Endothelial cell of umbilical vein (primary cell): ENCODE measurements at regions not wholly inside any gene's neighbourhood (a gene's known extent, or its start where the extent isn't known, plus 50 kb on each side); places are given as distances from the start of the nearest gene placed in this dataset.
A peak's percentile ranks its signal among the peaks of the same experiment; 100 is the strongest.

Experiments used
- BruUV-seq: library from RNA; stranded (reverse); fragments of 400-500 nt; replicated peaks from 2 replicates; lab custom pipeline; 2021; lab: Mats Ljungman, UMichigan
- CTCF ChIA-PET: fragments of 300-600, 350-600 bp; sonication (Branson Sonifier 250); formaldehyde crosslinking; loops from one replicate; lab custom pipeline; 2021; ENCODE audit warnings: antibody characterized with exemption, inconsistent platforms; lab: Charles Lee
- POLR2A ChIA-PET: fragments of 300-600, 350-600 bp; sonication (Branson Sonifier 250); formaldehyde crosslinking; loops from one replicate; lab custom pipeline; 2021; ENCODE audit warnings: antibody characterized with exemption, inconsistent platforms; lab: Charles Lee
- DNase-seq: peaks from one replicate; pipeline ENCODE4 v3.0.0-alpha.2; 2011; ENCODE audit warnings: low read depth, low spot score
- FAIRE-seq: peaks from 2 replicates; lab custom pipeline; 2011; peaks lifted over from hg19 to GRCh38; lab: Jason Lieb, UNC
- H2AFZ ChIP-seq: 2 replicates; pipeline ENCODE4 v1.6.0; 2012; ENCODE audit warnings: low read depth, low read length, control low read depth, inconsistent platforms
- H3K27ac ChIP-seq: 2 replicates; pipeline ENCODE4 v1.5.1; 2011; ENCODE audit warnings: low read depth, mild to moderate bottlenecking, control low read depth, low read length, moderate library complexity; ENCODE audit not compliant: insufficient read depth
- H3K27me3 ChIP-seq, 2 experiments: 2 replicates each; pipeline versions ENCODE4 v1.6.0 to v1.6.1; 2011; ENCODE audit warnings: low read length in 2 of 2, mixed read lengths in 1 of 2; ENCODE audit not compliant: control insufficient read depth in 2 of 2, insufficient read depth in 2 of 2
- H3K36me3 ChIP-seq, 2 experiments: 2 replicates in 1 of 2; 3 replicates in 1 of 2; pipeline ENCODE4 v1.5.1; 2011; ENCODE audit warnings: low read length in 2 of 2, mild to moderate bottlenecking in 1 of 2, moderate library complexity in 1 of 2; ENCODE audit not compliant: control insufficient read depth in 2 of 2, insufficient read depth in 2 of 2; ENCODE audit errors: extremely low read depth in 1 of 2
- H3K4me1 ChIP-seq: 3 replicates; pipeline ENCODE4 v1.5.1; 2011; ENCODE audit warnings: mild to moderate bottlenecking, low read length; ENCODE audit not compliant: control insufficient read depth, insufficient read depth; ENCODE audit errors: extremely low read depth
- H3K4me2 ChIP-seq: 2 replicates; pipeline ENCODE4 v1.6.1; 2011; ENCODE audit warnings: low read length, control low read depth, mixed read lengths; ENCODE audit not compliant: insufficient read depth
- H3K4me3 ChIP-seq, 3 experiments: fragments of 200-600 bp in 1 of 3; sonication (generic), shearing (Covaris generic) in 1 of 3; replicated peaks in 1 of 3; 2 replicates each; pipeline ENCODE4 v1.5.1; 2011 to 2016; ENCODE audit warnings: control low read depth in 3 of 3, low read length in 3 of 3, mild to moderate bottlenecking in 2 of 3, inconsistent platforms in 1 of 3, low read depth in 1 of 3, moderate library complexity in 1 of 3; ENCODE audit not compliant: insufficient read depth in 1 of 3
- H3K79me2 ChIP-seq: 2 replicates; pipeline ENCODE4 v1.6.0; 2012; ENCODE audit warnings: low read length, inconsistent platforms; ENCODE audit not compliant: control insufficient read depth, insufficient read depth
- H3K9ac ChIP-seq: replicated peaks from 2 replicates; pipeline ENCODE3; 2011; ENCODE audit warnings: low read length, control low read depth; ENCODE audit not compliant: insufficient read depth; ENCODE audit errors: extremely low read depth
- H3K9me1 ChIP-seq: replicated peaks from 3 replicates; pipeline ENCODE4 v1.6.0; 2011; ENCODE audit warnings: mild to moderate bottlenecking, low read length; ENCODE audit not compliant: control insufficient read depth, insufficient read depth; ENCODE audit errors: extremely low read depth
- H3K9me3 ChIP-seq: replicated peaks from 2 replicates; pipeline ENCODE4 v1.5.1; 2012; ENCODE audit warnings: low read length, inconsistent platforms; ENCODE audit not compliant: control insufficient read depth, insufficient read depth
- H4K20me1 ChIP-seq: replicated peaks from 2 replicates; pipeline ENCODE3; 2011; ENCODE audit warnings: mild to moderate bottlenecking, low read length; ENCODE audit not compliant: control insufficient read depth, insufficient read depth; ENCODE audit errors: extremely low read depth
- CTCF ChIP-seq, 2 donors: IDR thresholded peaks; 1 replicate in 1 of 2; 2 replicates in 1 of 2; pipeline ENCODE4 v1.5.1; 2011; ENCODE audit warnings: low read length in 2 of 2, mild to moderate bottlenecking in 2 of 2, moderate library complexity in 2 of 2, control low read depth in 1 of 2, inconsistent platforms in 1 of 2, low read depth in 1 of 2; ENCODE audit not compliant: insufficient read depth in 1 of 2; ENCODE audit errors: extremely low read depth in 1 of 2
- EZH2 ChIP-seq: IDR thresholded peaks from 2 replicates; pipeline ENCODE4 v1.6.1; 2012; ENCODE audit warnings: borderline replicate concordance, low read depth, mild to moderate bottlenecking, moderate library complexity, low read length, inconsistent platforms; ENCODE audit not compliant: severe bottlenecking
- FOS ChIP-seq: IDR thresholded peaks from 2 replicates; pipeline ENCODE4 v1.6.1; 2011; ENCODE audit warnings: mild to moderate bottlenecking, low read length, moderate library complexity, borderline replicate concordance; ENCODE audit not compliant: insufficient read depth
- POLR2A ChIP-seq: IDR thresholded peaks from 2 replicates; pipeline ENCODE4 v1.6.1; 2012; ENCODE audit warnings: low read depth, mild to moderate bottlenecking, control low read depth, low read length
- dilution Hi-C: fragments of 300-500 bp; cut with MboI; formaldehyde crosslinking; loops from one replicate; pipeline ENCODE4 v1.15.0; 2019; ENCODE audit warnings: low sequenced_read_pairs; ENCODE audit not compliant: extremely low pct_ligation_motif_present
- intact Hi-C: fragments of 100-400 bp; cut with micrococcal nuclease; formaldehyde crosslinking; loops from one replicate; pipeline ENCODE4 v1.10.0; 2022

- Histone ChIP-seq H3K9me1 (no peaks in the 10 kb centered on the region), H4K20me1 (no peaks in the 10 kb centered on the region), H3K79me2 (no peaks in the 10 kb centered on the region), H3K36me3 (no peaks in the 10 kb centered on the region), H3K4me1 (no peaks in the 10 kb centered on the region), H3K9me3 (no peaks in the 10 kb centered on the region), H3K27ac (no peak overlapping the region), H3K4me2 (no peak overlapping the region), H2AFZ (no peak overlapping the region), H3K4me3 (no peak overlapping the region), H3K9ac (no peak overlapping the region), H3K27me3 (no peaks in the 10 kb centered on the region)
- ChIA-PET CTCF (interaction anchor here (0.6 to 3.2 kb wide), 30 partner anchors 9 to 1367 kb away, joined by 3 to 82 read pairs (median 4); partner anchors contain the start of gene ID2), POLR2A (interaction anchor here (1.0 to 2.1 kb wide), 2 partner anchors 1255 kb away, joined by 7 to 11 read pairs; partner anchors contain the start of gene ID2)
- intact Hi-C loops = loop anchor here (1.0 to 5.0 kb wide), 3 partner anchors 330 to 1335 kb away; no protein-coding TSS in a partner anchor
- no TSS peak for BruUV-seq
- dilution Hi-C loops = no loop called here
- DNase-seq = peak; percentile 54
- FAIRE-seq = peak; percentile 86
- no peak for TF ChIP-seq FOS
- TF ChIP-seq POLR2A = no peak
- TF ChIP-seq EZH2 = no peak
- TF ChIP-seq CTCF (IDR thresholded peaks at IDR 0.05; ENCODE audit: extremely low read depth in 1 of 2, insufficient read depth in 1 of 2, low read depth in 1 of 2, low read length in 2 of 2) = peak; percentile 45
These were observed 510.3 kb downstream of the RNF144A start for GRCh38 chr2:7427293-7428060.
